BE2C (cell line): ENCODE measurements at regions not wholly inside any gene's neighbourhood (a gene's known extent, or its start where the extent isn't known, plus 50 kb on each side); places are given as distances from the start of the nearest gene placed in this dataset.

Source experiments
- DNase-seq: peaks from one replicate; pipeline ENCODE4 v3.0.0-alpha.2; 2020
- H3K27me3 ChIP-seq: fragments of 250-450 bp; sonication (Bioruptor Pico); 2 replicates; pipeline ENCODE4 v1.5.1; 2020; ENCODE audit warnings: mild to moderate bottlenecking
- H3K36me3 ChIP-seq: fragments of 250-450 bp; sonication (Bioruptor Pico); 2 replicates; pipeline ENCODE4 v1.5.1; 2020; ENCODE audit warnings: mild to moderate bottlenecking
- H3K4me1 ChIP-seq: fragments of 250-450 bp; sonication (Bioruptor Pico); 2 replicates; pipeline ENCODE4 v1.5.1; 2020
- H3K4me3 ChIP-seq: 2 replicates; pipeline ENCODE4 v1.5.1; 2011; ENCODE audit warnings: low read depth, low read length
- H3K9me3 ChIP-seq: fragments of 250-450 bp; sonication (Bioruptor Pico); 2 replicates; pipeline ENCODE4 v1.5.1; 2020
- TF ChIP-seq, protein P1 (sequence below): IDR thresholded peaks from 2 replicates; pipeline ENCODE4 v1.5.1; 2012; ENCODE audit warnings: mild to moderate bottlenecking, low read depth, low read length

GRCh38 chr4:152007111-152007510 lies 246.3 kb upstream of the GATB start:
- Histone ChIP-seq H3K27me3 (no peaks in the 10 kb centered on the region), H3K9me3 (no peaks in the 10 kb centered on the region), H3K36me3 (no peaks in the 10 kb centered on the region), H3K4me1 (no peaks in the 10 kb centered on the region), H3K4me3 (no peak overlapping the region)
- no peak for DNase-seq
- TF ChIP-seq, protein P1, sequence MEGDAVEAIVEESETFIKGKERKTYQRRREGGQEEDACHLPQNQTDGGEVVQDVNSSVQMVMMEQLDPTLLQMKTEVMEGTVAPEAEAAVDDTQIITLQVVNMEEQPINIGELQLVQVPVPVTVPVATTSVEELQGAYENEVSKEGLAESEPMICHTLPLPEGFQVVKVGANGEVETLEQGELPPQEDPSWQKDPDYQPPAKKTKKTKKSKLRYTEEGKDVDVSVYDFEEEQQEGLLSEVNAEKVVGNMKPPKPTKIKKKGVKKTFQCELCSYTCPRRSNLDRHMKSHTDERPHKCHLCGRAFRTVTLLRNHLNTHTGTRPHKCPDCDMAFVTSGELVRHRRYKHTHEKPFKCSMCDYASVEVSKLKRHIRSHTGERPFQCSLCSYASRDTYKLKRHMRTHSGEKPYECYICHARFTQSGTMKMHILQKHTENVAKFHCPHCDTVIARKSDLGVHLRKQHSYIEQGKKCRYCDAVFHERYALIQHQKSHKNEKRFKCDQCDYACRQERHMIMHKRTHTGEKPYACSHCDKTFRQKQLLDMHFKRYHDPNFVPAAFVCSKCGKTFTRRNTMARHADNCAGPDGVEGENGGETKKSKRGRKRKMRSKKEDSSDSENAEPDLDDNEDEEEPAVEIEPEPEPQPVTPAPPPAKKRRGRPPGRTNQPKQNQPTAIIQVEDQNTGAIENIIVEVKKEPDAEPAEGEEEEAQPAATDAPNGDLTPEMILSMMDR = no peak

DNA sequence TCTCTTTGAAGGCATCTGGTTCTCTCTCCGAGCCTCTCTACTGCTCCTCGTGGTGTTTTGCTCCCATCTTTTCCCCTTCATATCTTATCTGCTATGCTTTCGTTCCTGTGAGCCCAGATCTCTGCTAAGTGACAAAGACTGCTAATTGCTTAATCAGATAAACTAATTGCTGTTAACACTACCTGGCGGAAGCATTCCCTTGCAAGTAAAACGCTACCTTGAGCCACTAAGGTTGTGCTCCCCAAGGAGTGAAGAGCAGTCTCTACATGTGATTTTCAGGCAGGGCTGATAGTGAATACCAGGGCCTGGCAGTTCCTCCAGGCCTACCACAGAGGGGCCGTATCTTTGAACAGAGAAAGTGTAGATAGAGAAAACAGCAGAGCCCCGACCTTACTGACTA lies 244.0 kb upstream of the GATB start:
- Histone ChIP-seq H3K36me3 (no peaks in the 10 kb centered on the region), H3K27me3 (no peaks in the 10 kb centered on the region), H3K4me3 (no peak overlapping the region), H3K9me3 (no peaks in the 10 kb centered on the region), H3K4me1 (no peaks in the 10 kb centered on the region)
- no peak for DNase-seq
- TF ChIP-seq, protein P1 = no peak

- no peak for DNase-seq
- Histone ChIP-seq H3K4me1 (no peaks in the 10 kb centered on the region), H3K4me3 (no peak overlapping the region), H3K9me3 (no peaks in the 10 kb centered on the region), H3K27me3 (no peaks in the 10 kb centered on the region), H3K36me3 (no peaks in the 10 kb centered on the region)
- TF ChIP-seq, protein P1 = no peak
Observed at GRCh38 chr4:152000518-152000917, 239.7 kb upstream of the GATB start.

- H3K4me1 ChIP-seq = no peaks in the 10 kb centered on the region
- H3K9me3 ChIP-seq = no peaks in the 10 kb centered on the region; the same call in 1 of the 2 replicates
- no peak overlapping the region for H3K4me3 ChIP-seq
- H3K27me3 ChIP-seq = no peaks in the 10 kb centered on the region
- DNase-seq = no peak
- no peaks in the 10 kb centered on the region for H3K36me3 ChIP-seq
- TF ChIP-seq, protein P1 = no peak
Observed at GRCh38 chr4:151998723-151999122, 237.9 kb upstream of the GATB start.

DNA sequence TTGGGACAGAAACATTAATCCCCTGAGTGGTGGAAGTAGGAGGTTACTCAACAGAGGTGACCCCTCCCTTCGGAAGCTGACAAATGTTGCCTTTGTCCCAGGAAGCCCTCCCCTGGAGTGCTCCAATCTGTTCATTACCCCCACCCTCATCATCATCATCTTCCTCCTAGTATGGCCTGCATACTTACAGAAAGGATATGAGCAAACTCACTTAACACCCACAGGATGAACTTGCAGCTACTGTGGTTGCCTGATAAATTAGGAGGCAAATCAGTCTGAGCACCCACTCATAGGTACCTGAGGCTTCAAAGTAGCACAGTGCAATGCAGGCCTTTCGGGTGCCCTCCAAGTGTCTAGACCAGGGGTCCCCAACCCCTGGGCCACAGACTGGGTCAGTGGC lies 236.7 kb upstream of the GATB start:
- Histone ChIP-seq H3K4me3 (no peak overlapping the region), H3K36me3 (no peaks in the 10 kb centered on the region)
- TF ChIP-seq, protein P1 = no peak

GRCh38 chr4:151994429-151994828 lies 233.6 kb upstream of the GATB start:
- TF ChIP-seq, protein P1 = no peak
- Histone ChIP-seq H3K9me3 (no peaks in the 10 kb centered on the region; the same call in 1 of the 2 replicates), H3K4me3 (no peak overlapping the region), H3K36me3 (no peaks in the 10 kb centered on the region), H3K27me3 (no peaks in the 10 kb centered on the region), H3K4me1 (no peaks in the 10 kb centered on the region)
- no peak for DNase-seq

More for the DNA sequence above, 236.7 kb upstream of the GATB start:
- H3K27me3 ChIP-seq = no peaks in the 10 kb centered on the region
- no peaks in the 10 kb centered on the region; the same call in 1 of the 2 replicates for H3K9me3 ChIP-seq
- DNase-seq = no peak
- no peaks in the 10 kb centered on the region for H3K4me1 ChIP-seq
